A673 (cell line): ENCODE measurements at regions not wholly inside any gene's neighbourhood (a gene's known extent, or its start where the extent isn't known, plus 50 kb on each side); places are given as distances from the start of the nearest gene placed in this dataset.

Source experiments
- BruUV-seq: library from RNA; stranded (reverse); fragments of 400-500 nt; replicated peaks from 2 replicates; lab custom pipeline; 2021; lab: Mats Ljungman, UMichigan
- CTCF ChIA-PET: fragments of 300-600 bp; sonication (Branson Sonifier 250); formaldehyde crosslinking; loops from one replicate; lab custom pipeline; 2022; ENCODE audit warnings: antibody characterized with exemption; lab: Charles Lee
- POLR2A ChIA-PET: fragments of 300-600 bp; sonication (Branson Sonifier 250); formaldehyde crosslinking; loops from one replicate; lab custom pipeline; 2022; ENCODE audit warnings: antibody characterized with exemption; ENCODE audit not compliant: low non-redundant PET; lab: Charles Lee
- DNase-seq: peaks from one replicate; pipeline ENCODE4 v3.0.0-alpha.2; 2015; ENCODE audit warnings: low spot score
- H3K27ac ChIP-seq: fragments of 200-600 bp; sonication (generic); 2 replicates; pipeline ENCODE4 v1.5.1; 2016; ENCODE audit warnings: mixed run types, low read depth, mild to moderate bottlenecking, mixed read lengths, antibody characterized with exemption, low read length; ENCODE audit not compliant: poor library complexity, severe bottlenecking
- H3K27me3 ChIP-seq: fragments of 200-600 bp; sonication (generic); replicated peaks from 2 replicates; pipeline ENCODE4 v1.6.1; 2017; ENCODE audit warnings: mixed run types, low read depth, mild to moderate bottlenecking, mixed read lengths, antibody characterized with exemption, low read length; ENCODE audit not compliant: insufficient read depth, poor library complexity
- H3K36me3 ChIP-seq: fragments of 200-600 bp; sonication (generic); 2 replicates; pipeline ENCODE4 v1.6.1; 2016; ENCODE audit warnings: mixed run types, mild to moderate bottlenecking, mixed read lengths, antibody characterized with exemption, low read length; ENCODE audit not compliant: insufficient read depth, poor library complexity, severe bottlenecking
- H3K4me1 ChIP-seq: fragments of 200-600 bp; sonication (generic); 2 replicates; pipeline ENCODE4 v1.6.1; 2017; ENCODE audit warnings: mixed run types, mild to moderate bottlenecking, mixed read lengths, antibody characterized with exemption, low read length; ENCODE audit not compliant: insufficient read depth, poor library complexity, severe bottlenecking
- H3K4me3 ChIP-seq: fragments of 200-600 bp; sonication (generic); 2 replicates; pipeline ENCODE4 v1.5.1; 2016; ENCODE audit warnings: low read depth, mixed run types, mild to moderate bottlenecking, mixed read lengths, low read length; ENCODE audit not compliant: poor library complexity, severe bottlenecking
- H3K9me3 ChIP-seq: fragments of 200-600 bp; sonication (generic); 2 replicates; pipeline ENCODE4 v1.6.1; 2016; ENCODE audit warnings: mixed run types, low read depth, mild to moderate bottlenecking, mixed read lengths, antibody characterized with exemption, low read length; ENCODE audit not compliant: poor library complexity, severe bottlenecking
- CTCF ChIP-seq: fragments of 300-800, 200-600 bp; sonication (generic); conservative IDR thresholded peaks from 2 replicates; pipeline ENCODE4 v1.5.1; 2017; ENCODE audit warnings: low read depth, mild to moderate bottlenecking, antibody characterized with exemption, low read length, moderate library complexity, mixed read lengths
- EZH2 ChIP-seq: fragments of 200-600 bp; sonication (generic); IDR thresholded peaks from 2 replicates; pipeline ENCODE4 v1.6.1; 2017; ENCODE audit warnings: borderline replicate concordance, low read depth, mild to moderate bottlenecking, mixed read lengths, antibody characterized with exemption, low read length; ENCODE audit not compliant: poor library complexity, severe bottlenecking
- intact Hi-C: fragments of 100-400 bp; cut with micrococcal nuclease; formaldehyde crosslinking; loops from one replicate; pipeline ENCODE4 v1.10.0; 2022; ENCODE audit not compliant: unreplicated experiment

- BruUV-seq: no TSS peak
- peak; percentile 25 for DNase-seq
- ChIA-PET POLR2A (no interaction called here), CTCF (interaction anchor here (0.5 kb wide), 1 partner anchor 9 kb away, joined by 10 read pairs; no protein-coding TSS in a partner anchor)
- H3K9me3 ChIP-seq: no peaks in the 10 kb centered on the region
- H3K27me3 ChIP-seq: no peaks in the 10 kb centered on the region
- no peak for TF ChIP-seq EZH2
- peak; percentile 53 for TF ChIP-seq CTCF
- intact Hi-C loops: no loop called here
- H3K4me3 ChIP-seq: no peak overlapping the region
- no peaks in the 10 kb centered on the region for H3K36me3 ChIP-seq
- no peaks in the 10 kb centered on the region for H3K4me1 ChIP-seq
- H3K27ac ChIP-seq: no peak overlapping the region
These were observed 320.3 kb downstream of the ACTL7B start for GRCh38 chr9:108535526-108535925.

- ChIA-PET CTCF (no interaction called here), POLR2A (no interaction called here)
These were observed 321.0 kb downstream of the ACTL7B start for GRCh38 chr9:108534741-108535140.

GRCh38 chr9:108530141-108530540 is 325.6 kb downstream of the ACTL7B start:
- Histone ChIP-seq H3K9me3 (no peaks in the 10 kb centered on the region), H3K4me1 (no peaks in the 10 kb centered on the region), H3K27ac (no peak overlapping the region), H3K27me3 (no peaks in the 10 kb centered on the region), H3K36me3 (no peaks in the 10 kb centered on the region), H3K4me3 (no peak overlapping the region)
- no peak for DNase-seq
- CTCF ChIA-PET: no interaction called here
- intact Hi-C loops: no loop called here
- BruUV-seq: no TSS peak
- POLR2A ChIA-PET: no interaction called here
- no peak for TF ChIP-seq EZH2
- TF ChIP-seq CTCF: no peak

More at GRCh38 chr9:108534741-108535140, 321.0 kb downstream of the ACTL7B start:
- DNase-seq: no peak
- no TSS peak for BruUV-seq
- no peak for TF ChIP-seq EZH2
- TF ChIP-seq CTCF: no peak
- intact Hi-C loops: no loop called here
- Histone ChIP-seq H3K27ac (no peak overlapping the region), H3K4me1 (no peaks in the 10 kb centered on the region), H3K9me3 (no peaks in the 10 kb centered on the region), H3K27me3 (no peaks in the 10 kb centered on the region), H3K36me3 (no peaks in the 10 kb centered on the region), H3K4me3 (no peak overlapping the region)
